Fibroblast of lung (primary cell): ENCODE measurements at regions not wholly inside any gene's neighbourhood (a gene's known extent, or its start where the extent isn't known, plus 50 kb on each side); places are given as distances from the start of the nearest gene placed in this dataset.
A peak's percentile ranks its signal among the peaks of the same experiment; 100 is the strongest.

Experiments
- DNase-seq, 2 donors: peaks; one replicate each; pipeline versions ENCODE4 v3.0.0 to v3.0.0-alpha.2; 2010; ENCODE audit warnings: low read depth in 2 of 2
- H2AFZ ChIP-seq: 2 replicates; pipeline ENCODE4 v1.5.1; 2012; ENCODE audit warnings: low read length, control low read depth, inconsistent platforms
- H3K27ac ChIP-seq: 2 replicates; pipeline ENCODE4 v1.5.1; 2011; ENCODE audit warnings: low read length, control low read depth; ENCODE audit not compliant: insufficient read depth
- H3K27me3 ChIP-seq: 2 replicates; pipeline ENCODE4 v1.5.1; 2011; ENCODE audit warnings: mild to moderate bottlenecking, low read length; ENCODE audit not compliant: control insufficient read depth, insufficient read depth
- H3K36me3 ChIP-seq: 2 replicates; pipeline ENCODE4 v1.5.1; 2011; ENCODE audit warnings: low read length; ENCODE audit not compliant: control insufficient read depth, insufficient read depth
- H3K4me1 ChIP-seq: 2 replicates; pipeline ENCODE4 v1.5.1; 2011; ENCODE audit warnings: low read length; ENCODE audit not compliant: control insufficient read depth, insufficient read depth; ENCODE audit errors: extremely low read depth
- H3K4me2 ChIP-seq: 2 replicates; pipeline ENCODE4 v1.5.1; 2011; ENCODE audit warnings: low read length, control low read depth; ENCODE audit not compliant: insufficient read depth; ENCODE audit errors: extremely low read depth
- H3K4me3 ChIP-seq, 4 experiments: fragments of 200-600 bp in 1 of 4; sonication (generic) in 1 of 4; replicated peaks in 1 of 4; 2 replicates each; pipeline ENCODE4 v1.5.1; 2011 to 2016; ENCODE audit warnings: low read length in 4 of 4, low read depth in 3 of 4, mild to moderate bottlenecking in 3 of 4, control low read depth in 2 of 4, inconsistent platforms in 1 of 4, mixed read lengths in 1 of 4; ENCODE audit not compliant: insufficient read depth in 1 of 4; ENCODE audit errors: control extremely low read depth in 1 of 4
- H3K79me2 ChIP-seq: 2 replicates; pipeline ENCODE4 v1.5.1; 2012; ENCODE audit warnings: mild to moderate bottlenecking, low read length, inconsistent platforms; ENCODE audit not compliant: control insufficient read depth, insufficient read depth
- H3K9ac ChIP-seq: 2 replicates; pipeline ENCODE4 v1.5.1; 2011; ENCODE audit warnings: mild to moderate bottlenecking, low read length, control low read depth; ENCODE audit not compliant: insufficient read depth
- H3K9me3 ChIP-seq: 2 replicates; pipeline ENCODE4 v1.5.1; 2012; ENCODE audit warnings: low read depth, low read length; ENCODE audit not compliant: control insufficient read depth, insufficient read depth
- H4K20me1 ChIP-seq: 2 replicates; pipeline ENCODE4 v1.5.1; 2011; ENCODE audit warnings: low read length; ENCODE audit not compliant: control insufficient read depth, insufficient read depth; ENCODE audit errors: extremely low read depth
- CTCF ChIP-seq, 2 donors: IDR thresholded peaks in 1 of 2; conservative IDR thresholded peaks in 1 of 2; 1 replicate in 1 of 2; 2 replicates in 1 of 2; pipeline ENCODE4 v1.5.1; 2011 to 2012; ENCODE audit warnings: low read length in 2 of 2, control low read depth in 1 of 2, inconsistent platforms in 1 of 2, low read depth in 1 of 2, mild to moderate bottlenecking in 1 of 2
- EZH2 ChIP-seq: IDR thresholded peaks from 2 replicates; pipeline ENCODE4 v1.5.1; 2012; ENCODE audit warnings: low read length, control low read depth, mild to moderate bottlenecking; ENCODE audit errors: missing control alignments

- Histone ChIP-seq H4K20me1 (no peaks in the 10 kb centered on the region), H2AFZ (no peak overlapping the region), H3K4me3 (no peak overlapping the region), H3K27me3 (no peaks in the 10 kb centered on the region), H3K4me1 (no peaks in the 10 kb centered on the region), H3K4me2 (no peak overlapping the region), H3K36me3 (no peaks in the 10 kb centered on the region), H3K9ac (no peak overlapping the region), H3K9me3 (no peaks in the 10 kb centered on the region), H3K27ac (no peak overlapping the region), H3K79me2 (no peaks in the 10 kb centered on the region)
- no peak for TF ChIP-seq EZH2
- TF ChIP-seq CTCF (conservative IDR thresholded peaks at IDR 0.05 in 1 of 2, IDR thresholded peaks at IDR 0.05 in 1 of 2; ENCODE audit: low read depth in 1 of 2, low read length in 2 of 2): no peak
- DNase-seq: no peak
Observed at GRCh38 chr10:57673446-57673960, 594.2 kb downstream of the IPMK start.

GRCh38 chr10:57664815-57665214, 602.9 kb downstream of the IPMK start:
- H3K9me3 ChIP-seq: no peaks in the 10 kb centered on the region
- H3K36me3 ChIP-seq: no peaks in the 10 kb centered on the region
- H3K4me1 ChIP-seq: no peaks in the 10 kb centered on the region
- H3K4me2 ChIP-seq: no peak overlapping the region
- no peaks in the 10 kb centered on the region for H3K79me2 ChIP-seq
- H3K9ac ChIP-seq: no peak overlapping the region
- TF ChIP-seq CTCF (conservative IDR thresholded peaks at IDR 0.05 in 1 of 2, IDR thresholded peaks at IDR 0.05 in 1 of 2; ENCODE audit: low read depth in 1 of 2, low read length in 2 of 2) (no peak), EZH2 (no peak)
- no peak overlapping the region for H3K4me3 ChIP-seq
- H4K20me1 ChIP-seq: no peaks in the 10 kb centered on the region
- DNase-seq: peak in 1 of 2 donors; percentile 0
- H2AFZ ChIP-seq: no peak overlapping the region
- H3K27ac ChIP-seq: no peak overlapping the region
- no peaks in the 10 kb centered on the region for H3K27me3 ChIP-seq

DNA sequence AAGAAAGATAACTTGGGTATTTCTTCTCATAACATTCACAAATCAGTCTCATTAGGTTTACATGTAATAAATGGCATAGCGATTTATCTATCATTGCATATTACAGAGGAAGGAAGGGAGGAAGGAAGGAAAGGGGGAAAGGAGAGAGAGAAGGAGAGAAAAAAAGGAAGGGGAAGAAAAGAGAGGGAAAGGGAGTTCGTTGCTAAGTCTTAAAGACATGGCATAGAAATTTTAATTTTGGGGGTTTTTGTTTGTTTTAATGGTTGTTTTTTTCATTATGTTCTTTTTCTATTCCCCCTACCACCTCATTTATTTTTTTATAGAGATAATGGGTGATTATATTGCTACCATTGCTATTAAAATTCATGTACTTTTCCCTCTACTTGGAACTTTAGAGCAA, 604.3 kb downstream of the IPMK start:
- H3K4me2 ChIP-seq: no peak overlapping the region
- H3K27ac ChIP-seq: no peak overlapping the region
- DNase-seq: no peak
- no peak overlapping the region for H3K4me3 ChIP-seq
- H4K20me1 ChIP-seq: no peaks in the 10 kb centered on the region
- no peaks in the 10 kb centered on the region for H3K4me1 ChIP-seq
- TF ChIP-seq CTCF (conservative IDR thresholded peaks at IDR 0.05 in 1 of 2, IDR thresholded peaks at IDR 0.05 in 1 of 2; ENCODE audit: low read depth in 1 of 2, low read length in 2 of 2): no peak
- no peak for TF ChIP-seq EZH2
- H3K9me3 ChIP-seq: no peaks in the 10 kb centered on the region
- H3K27me3 ChIP-seq: no peaks in the 10 kb centered on the region
- no peak overlapping the region for H3K9ac ChIP-seq
- H3K36me3 ChIP-seq: no peaks in the 10 kb centered on the region
- no peak overlapping the region for H2AFZ ChIP-seq
- H3K79me2 ChIP-seq: no peaks in the 10 kb centered on the region
